HG02943 (cell line): ENCODE measurements at regions not wholly inside any gene's neighbourhood (a gene's known extent, or its start where the extent isn't known, plus 50 kb on each side); places are given as distances from the start of the nearest gene placed in this dataset.
A peak's percentile ranks its signal among the peaks of the same experiment; 100 is the strongest.

Experiments used
- ATAC-seq: cut with Tn5 transposase; IDR thresholded peaks from one replicate; pipeline ENCODE4 v1.9.1; 2021; ENCODE audit warnings: mild to moderate bottlenecking, low read depth, moderate library complexity; ENCODE audit not compliant: unreplicated experiment

- no peak for ATAC-seq
Observed at GRCh38 chr2:216808805-216809425, 50.9 kb downstream of the TNP1 start.

DNA sequence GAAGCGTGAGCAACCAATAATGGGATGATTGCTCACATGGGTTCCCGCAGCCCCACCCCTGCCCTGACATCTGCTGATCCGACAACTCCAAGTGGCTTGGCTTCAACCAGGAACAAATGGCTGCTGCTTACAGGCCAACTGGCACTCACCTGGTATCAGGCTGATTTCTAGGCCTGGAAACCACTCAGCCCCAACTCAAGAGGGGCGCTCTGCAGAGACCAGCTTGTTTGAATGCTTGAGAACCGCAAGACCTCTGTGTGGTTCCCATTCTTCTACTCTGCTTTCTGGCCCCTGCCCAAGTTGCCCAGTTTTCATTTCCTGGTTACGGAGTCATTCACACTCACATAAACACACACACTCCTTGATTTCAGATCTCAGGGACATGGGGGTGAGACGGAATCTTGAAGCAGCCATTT lies 52.0 kb downstream of the TNP1 start:
- no peak for ATAC-seq

DNA sequence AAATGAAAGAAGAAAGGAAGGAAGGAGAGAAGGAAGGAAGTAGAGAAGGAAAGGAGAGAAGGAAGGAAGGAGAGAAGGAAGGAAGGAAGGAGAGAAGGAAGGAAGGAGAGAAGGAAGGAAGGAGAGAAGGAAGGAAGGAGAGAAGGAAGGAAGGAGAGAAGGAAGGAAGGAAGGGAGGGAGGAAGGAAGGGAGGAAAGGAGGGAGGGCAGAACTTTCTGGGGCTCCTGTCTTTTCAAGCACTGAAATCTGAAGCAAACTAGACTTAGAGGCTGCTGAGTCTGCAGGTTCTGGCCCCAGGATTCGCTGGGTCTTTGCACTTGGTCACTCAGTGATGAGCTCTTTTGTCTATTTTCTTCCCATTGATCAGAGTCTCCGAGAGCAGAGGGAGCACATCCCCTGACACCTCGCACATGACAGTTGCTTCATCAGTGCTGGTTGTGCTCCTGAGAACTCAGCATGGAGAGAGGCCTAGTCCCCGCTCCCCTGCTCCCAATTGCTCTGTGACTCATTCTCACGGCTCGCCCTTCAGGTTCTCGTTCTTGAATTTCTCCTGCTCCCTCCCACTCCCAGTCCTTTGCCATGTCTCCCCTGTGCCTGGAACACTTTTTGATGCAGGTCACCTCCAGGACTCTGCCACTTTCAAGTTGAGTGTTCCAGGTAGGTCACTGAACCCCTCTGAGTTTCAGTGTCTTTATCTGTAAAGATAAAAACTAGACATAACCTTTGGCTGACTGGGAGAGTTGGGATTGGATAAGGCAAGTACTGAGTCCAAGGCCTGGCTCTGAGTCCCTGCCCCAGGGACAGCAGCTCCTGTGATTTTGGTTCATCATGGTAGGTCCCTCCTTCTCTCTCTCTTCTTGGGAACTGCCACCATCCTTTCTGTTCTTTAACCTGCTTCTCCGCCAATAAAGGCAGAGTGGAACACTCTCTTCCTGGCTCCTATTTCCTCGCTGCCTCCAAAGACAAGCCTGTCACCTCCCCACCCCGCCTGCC lies 55.2 kb downstream of the TNP1 start:
- no peak for ATAC-seq

DNA sequence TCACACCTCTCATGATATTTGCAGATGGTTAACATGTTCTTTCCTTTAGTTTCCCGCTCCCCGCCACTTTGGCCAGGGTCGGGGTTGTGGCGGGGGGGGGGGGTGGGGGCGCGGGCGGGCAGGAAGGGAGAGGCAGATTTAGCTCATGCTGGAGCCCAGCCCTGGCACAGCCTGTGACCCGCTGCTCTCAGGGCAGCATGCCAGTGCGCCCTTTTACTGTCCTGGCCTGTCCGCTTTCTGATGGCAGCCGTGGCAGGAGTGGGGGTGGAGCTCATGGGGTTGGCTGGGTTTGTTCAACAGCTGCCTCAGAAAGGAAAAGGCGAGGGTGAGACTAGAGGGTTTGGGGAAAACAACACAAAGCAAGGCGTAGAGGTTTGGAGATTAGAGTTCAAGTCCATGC lies 56.1 kb downstream of the TNP1 start:
- ATAC-seq: no peak

DNA sequence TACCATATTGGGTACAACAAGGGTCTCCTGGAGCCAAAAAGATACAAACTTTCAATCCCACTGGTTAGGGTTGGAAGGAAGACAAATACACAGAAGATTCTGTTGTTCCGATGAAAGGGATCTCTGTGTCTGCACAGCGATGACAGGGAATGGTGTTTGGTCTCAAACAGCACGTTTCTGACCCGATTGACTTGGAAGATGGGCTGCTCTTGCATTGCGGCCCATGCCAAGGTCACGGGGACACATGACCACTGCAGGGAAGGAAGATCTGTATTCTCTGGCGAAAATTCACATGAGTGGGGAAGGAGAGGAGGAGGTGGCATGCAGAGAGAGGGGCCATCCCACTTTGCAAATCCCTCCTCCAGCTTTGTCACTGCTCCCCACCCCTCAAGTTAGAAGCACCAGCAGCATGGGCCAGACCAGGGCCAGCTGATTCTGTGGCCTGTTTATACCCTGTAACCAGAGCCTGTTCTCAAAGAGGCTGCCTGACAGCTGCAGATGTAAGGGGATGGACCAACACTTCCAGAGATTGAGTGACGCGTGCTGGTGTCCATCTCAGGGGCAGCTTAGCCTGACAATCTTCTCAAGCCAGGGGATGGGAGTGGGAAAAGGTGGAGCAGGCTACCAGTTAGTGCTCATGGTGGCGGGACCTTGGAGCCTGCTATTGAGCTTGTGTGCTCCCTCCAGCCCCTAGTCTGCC lies 57.2 kb downstream of the TNP1 start:
- ATAC-seq: no peak

DNA sequence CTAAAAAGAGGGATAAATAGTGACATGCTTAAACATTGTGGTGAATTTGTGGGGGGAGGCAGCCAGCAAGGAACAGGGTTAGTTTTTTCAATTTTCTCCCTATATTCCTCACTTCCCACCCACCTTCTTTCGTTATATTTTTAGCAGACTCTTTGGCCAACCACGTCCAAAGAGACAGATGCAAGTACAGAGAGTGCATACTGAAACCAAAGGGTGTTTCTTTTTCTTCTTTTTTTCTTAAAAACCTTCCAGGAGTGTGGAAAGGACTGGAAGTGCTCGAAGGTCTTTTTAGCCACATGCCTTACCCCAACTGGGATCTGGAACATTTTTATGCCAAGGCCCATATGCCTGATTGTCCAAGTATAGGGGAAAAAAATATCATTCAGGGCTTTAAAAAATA lies 59.0 kb downstream of the TNP1 start:
- no peak for ATAC-seq

DNA sequence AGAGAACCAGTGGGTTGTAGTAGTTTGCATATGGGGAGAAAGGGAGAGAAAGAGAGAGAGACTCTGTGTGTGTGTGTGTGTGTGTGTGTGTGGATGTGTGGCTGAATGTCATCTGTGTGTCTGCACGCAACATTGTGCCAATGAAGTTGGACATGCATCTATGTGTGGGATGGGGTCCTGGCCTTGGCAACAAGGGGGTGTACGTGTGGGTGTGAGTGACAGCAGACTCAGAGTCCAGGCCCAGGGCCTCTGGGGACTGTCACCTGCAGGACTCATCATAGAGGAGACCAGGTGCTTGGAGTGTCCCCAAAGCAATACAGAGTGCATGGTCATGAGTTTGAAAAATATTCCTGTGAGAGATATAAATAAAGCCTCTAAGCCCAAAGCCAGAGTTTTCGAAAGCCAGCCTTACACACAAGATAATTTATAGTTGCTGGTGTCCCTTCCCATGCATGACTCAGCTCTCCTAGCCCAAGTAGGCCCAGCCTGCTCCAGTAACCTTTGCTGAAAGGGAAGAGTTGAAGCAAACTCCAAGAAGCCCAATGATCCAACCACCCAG lies 59.9 kb downstream of the TNP1 start:
- ATAC-seq: no peak

GRCh38 chr2:216796115-216796840 lies 63.6 kb downstream of the TNP1 start:
- no peak for ATAC-seq

GRCh38 chr2:216793386-216793785 lies 66.5 kb downstream of the TNP1 start:
- ATAC-seq: no peak

GRCh38 chr2:216792222-216793021 lies 67.4 kb downstream of the TNP1 start:
- ATAC-seq: no peak

DNA sequence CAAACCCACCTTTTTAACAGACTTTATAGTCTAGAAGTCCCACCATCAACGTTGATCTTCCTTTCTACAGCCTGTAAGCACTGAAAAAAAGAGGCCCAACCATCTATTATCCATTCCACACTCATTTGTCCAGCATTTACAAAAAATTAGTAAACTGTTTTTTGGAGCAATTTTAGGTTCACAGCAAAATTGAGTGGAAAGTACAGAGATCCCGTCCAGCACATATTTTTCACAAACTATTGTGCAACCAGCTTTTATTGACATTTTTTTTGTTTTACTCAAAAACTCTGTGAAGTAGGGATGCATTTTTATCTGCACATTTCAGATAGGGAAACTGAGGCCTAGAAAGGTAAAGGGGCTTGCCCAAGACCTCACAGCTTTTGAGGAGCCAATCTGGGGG lies 68.6 kb downstream of the TNP1 start:
- ATAC-seq: no peak

DNA sequence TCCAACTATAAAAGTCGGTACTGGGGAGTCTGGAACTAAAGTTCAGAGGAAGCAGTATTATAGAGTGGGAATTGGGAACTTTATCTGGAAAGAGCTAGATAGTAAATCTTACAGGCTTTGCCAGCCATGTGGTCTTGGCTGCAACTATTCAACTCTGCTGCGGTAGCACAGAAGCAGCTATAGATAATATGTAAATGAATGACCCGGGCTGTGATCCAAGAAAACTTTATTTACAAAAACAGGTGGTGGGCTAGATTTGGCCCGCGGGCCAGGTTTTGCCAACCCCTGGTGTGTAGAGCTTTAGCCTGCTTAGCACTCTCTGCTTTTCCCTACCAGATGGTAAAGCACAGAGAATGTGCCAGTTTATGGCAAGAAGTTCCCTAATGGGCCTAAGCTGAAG lies 70.8 kb downstream of the TNP1 start:
- no peak for ATAC-seq

- no peak for ATAC-seq
Observed at GRCh38 chr2:216787851-216788540, 71.9 kb downstream of the TNP1 start.

DNA sequence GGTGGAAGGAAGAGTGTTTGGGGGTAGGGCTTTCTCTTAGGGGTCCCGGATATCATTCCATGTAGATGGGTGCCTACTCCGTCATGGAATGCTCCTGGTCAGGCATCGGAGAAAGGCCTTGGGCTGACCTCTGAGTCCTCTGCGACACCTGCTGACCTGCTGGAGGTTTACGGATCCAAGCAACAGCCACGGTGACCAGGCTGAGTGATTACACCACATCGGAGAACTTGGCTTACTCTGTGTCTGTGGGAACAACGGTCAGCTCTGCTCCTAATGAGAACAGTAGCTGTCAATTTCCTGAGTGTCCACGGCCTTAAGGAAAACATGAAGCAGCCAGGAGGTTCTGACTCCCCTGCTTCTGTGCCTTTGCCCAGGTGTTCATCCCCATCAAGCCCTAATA lies 73.2 kb downstream of the TNP1 start:
- no peak for ATAC-seq

GRCh38 chr2:216784456-216784855 lies 75.4 kb downstream of the TNP1 start:
- no peak for ATAC-seq

- no peak for ATAC-seq
Observed at GRCh38 chr2:216781709-216782108, 78.2 kb downstream of the TNP1 start.

- ATAC-seq: no peak
Observed at GRCh38 chr2:216780843-216781242, 79.0 kb downstream of the TNP1 start.

GRCh38 chr2:216777637-216778273 lies 82.1 kb downstream of the TNP1 start:
- peak; percentile 89 for ATAC-seq
